ENCODE measurements at regions not wholly inside any gene's neighbourhood (a gene's known extent, or its start where the extent isn't known, plus 50 kb on each side); places are given as distances from the start of the nearest gene placed in this dataset.
"Not testable (repeated sequence)": the region's sequence is repeated elsewhere in the genome, so short reads cannot be mapped to it uniquely, and the experiment has no call there.

GRCh38 chrX:113539599-113540356 is 699.1 kb upstream of the AMOT start:
- DNase-seq (ENCODE audit: low read depth in 1 of 2, low spot score in 1 of 2), result no peak
- in situ Hi-C loops (cut with HindIII; ENCODE audit: low pct_unique_long_range_greater_than_20kb, low sequenced_read_pairs), result no loop called here
- TF ChIP-seq JUND (IDR thresholded peaks at IDR 0.05; ENCODE audit: low read depth), result no peak

GRCh38 chrX:113529426-113530013 is 688.9 kb upstream of the AMOT start:
- no peak for TF ChIP-seq JUND (IDR thresholded peaks at IDR 0.05; ENCODE audit: low read depth)
- in situ Hi-C loops (cut with HindIII; ENCODE audit: low pct_unique_long_range_greater_than_20kb, low sequenced_read_pairs), result no loop called here
- DNase-seq (ENCODE audit: low read depth in 1 of 2, low spot score in 1 of 2), result no peak

- no peak for TF ChIP-seq JUND (IDR thresholded peaks at IDR 0.05; ENCODE audit: low read depth)
- in situ Hi-C loops (cut with HindIII; ENCODE audit: low pct_unique_long_range_greater_than_20kb, low sequenced_read_pairs), result no loop called here
- DNase-seq (ENCODE audit: low read depth in 1 of 2, low spot score in 1 of 2), result no peak
These were observed 682.2 kb upstream of the AMOT start for GRCh38 chrX:113522814-113523213.

DNA sequence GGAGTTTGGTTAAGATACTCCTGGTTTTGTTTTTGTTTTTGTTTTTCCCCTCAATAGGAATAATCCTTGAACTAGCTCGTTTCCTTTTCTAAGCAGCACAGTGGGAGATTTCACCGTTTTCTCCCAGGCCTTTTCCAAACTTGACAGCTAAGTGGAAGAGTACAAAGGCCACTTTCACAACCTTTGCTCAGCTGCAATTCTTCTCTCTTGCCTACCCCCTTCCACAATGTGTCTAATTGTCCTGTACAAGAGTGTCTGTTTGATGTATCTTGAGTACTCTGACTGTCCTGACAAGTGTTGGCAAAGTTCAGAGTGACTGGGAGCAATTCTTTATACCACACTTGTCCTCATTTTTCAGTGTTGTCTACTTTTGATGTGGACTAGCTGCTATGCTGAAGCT is 674.3 kb upstream of the AMOT start:
- no peak for DNase-seq (ENCODE audit: low read depth in 1 of 2, low spot score in 1 of 2)

DNA sequence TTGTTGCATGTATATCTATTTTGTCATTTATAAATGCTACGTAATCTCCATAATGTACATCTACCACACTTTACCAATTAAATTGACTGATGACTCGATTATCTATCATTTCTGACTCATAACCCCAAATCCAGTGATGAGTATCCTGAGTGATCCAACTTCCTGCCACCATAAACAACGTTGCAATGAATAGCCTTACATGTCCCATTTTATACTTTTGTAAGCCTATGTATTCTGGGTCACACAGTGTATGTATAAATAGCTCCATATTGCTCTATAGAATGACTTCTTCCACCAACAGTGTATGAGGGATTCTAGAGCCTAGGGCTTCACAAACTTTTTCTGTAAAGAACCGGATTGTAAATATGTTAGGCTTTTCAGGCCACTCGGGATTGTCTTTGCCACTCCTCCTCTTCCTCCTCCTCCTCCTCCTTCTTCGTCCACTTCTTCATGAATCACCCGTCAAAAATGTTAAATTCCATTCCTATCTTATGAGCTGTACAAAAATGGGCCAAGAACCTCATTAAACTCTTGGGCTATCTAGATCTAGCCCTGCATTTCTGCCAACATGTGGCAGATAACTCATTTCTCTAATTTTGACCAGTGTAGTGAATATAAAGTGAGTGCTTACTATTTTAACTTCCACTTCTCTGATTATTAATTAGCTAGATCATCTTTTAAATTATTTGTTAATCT is 672.2 kb upstream of the AMOT start:
- TF ChIP-seq JUND (IDR thresholded peaks at IDR 0.05; ENCODE audit: low read depth), result no peak
- in situ Hi-C loops (cut with HindIII; ENCODE audit: low pct_unique_long_range_greater_than_20kb, low sequenced_read_pairs), result no loop called here
- no peak for DNase-seq (ENCODE audit: low read depth in 1 of 2, low spot score in 1 of 2)

More for the DNA sequence above, 674.3 kb upstream of the AMOT start:
- in situ Hi-C loops (cut with HindIII; ENCODE audit: low pct_unique_long_range_greater_than_20kb, low sequenced_read_pairs), result no loop called here
- TF ChIP-seq JUND (IDR thresholded peaks at IDR 0.05; ENCODE audit: low read depth), result no peak

DNA sequence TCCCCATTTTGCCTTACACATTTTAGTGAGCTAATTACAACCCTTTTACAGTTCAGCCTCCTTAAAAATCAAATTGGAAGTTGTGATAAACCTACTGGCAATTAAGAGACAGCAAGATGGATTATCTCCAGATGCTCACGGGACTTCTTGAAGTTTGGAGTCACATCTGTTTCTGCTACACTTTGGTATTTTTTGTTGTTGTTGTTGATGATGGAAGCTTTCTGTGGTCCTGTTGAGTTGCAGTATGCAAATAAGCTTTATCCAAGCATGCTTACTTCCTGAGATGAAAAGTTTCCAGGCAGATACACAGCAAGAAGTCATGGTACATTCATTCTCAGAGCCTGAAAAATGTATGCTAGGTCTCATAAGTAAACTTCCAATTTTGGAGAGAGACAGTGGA is 670.0 kb upstream of the AMOT start:
- DNase-seq (ENCODE audit: low read depth in 1 of 2, low spot score in 1 of 2), result no peak
- in situ Hi-C loops (cut with HindIII; ENCODE audit: low pct_unique_long_range_greater_than_20kb, low sequenced_read_pairs), result no loop called here
- no peak for TF ChIP-seq JUND (IDR thresholded peaks at IDR 0.05; ENCODE audit: low read depth)

DNA sequence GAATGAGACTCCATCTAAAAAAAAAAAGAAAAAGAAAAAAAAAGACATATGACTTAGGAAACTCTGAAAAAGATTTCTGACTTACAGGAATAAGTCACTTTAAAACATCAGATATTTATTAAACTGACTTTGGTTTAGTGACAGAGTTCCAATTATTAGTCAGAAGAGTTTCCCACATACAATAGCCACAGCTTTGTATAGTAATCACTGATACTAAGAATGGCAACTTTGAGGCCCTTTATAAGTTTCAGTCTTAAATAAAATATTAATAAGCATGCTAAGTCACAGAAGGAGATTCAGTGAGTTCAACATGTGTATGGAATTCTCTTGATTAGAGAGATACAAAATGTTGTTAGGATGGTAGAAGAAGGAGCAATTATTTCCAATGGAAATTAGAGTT is 652.3 kb upstream of the AMOT start:
- in situ Hi-C loops (cut with HindIII; ENCODE audit: low pct_unique_long_range_greater_than_20kb, low sequenced_read_pairs), result no loop called here
- DNase-seq (ENCODE audit: low read depth in 1 of 2, low spot score in 1 of 2), result no peak
- TF ChIP-seq JUND (IDR thresholded peaks at IDR 0.05; ENCODE audit: low read depth), result no peak

DNA sequence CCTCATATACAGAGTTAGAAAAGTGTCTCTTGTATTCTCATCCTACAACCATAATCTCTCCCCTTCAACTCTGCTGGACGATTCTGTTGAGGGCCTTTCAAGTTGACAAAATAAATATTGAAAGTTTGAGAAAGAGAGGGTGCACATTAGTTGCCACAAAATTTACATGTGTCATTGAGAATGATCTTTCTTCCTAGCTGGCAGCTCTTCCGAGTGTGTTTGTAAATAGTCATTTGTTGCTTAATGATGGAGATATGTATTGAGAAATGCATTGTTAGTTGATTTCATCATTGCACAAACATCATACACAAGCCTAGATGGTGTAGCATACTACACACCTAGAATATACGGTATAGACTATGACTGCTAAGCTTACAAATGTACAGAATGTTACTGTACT is 632.8 kb upstream of the AMOT start:
- DNase-seq (ENCODE audit: low read depth in 1 of 2, low spot score in 1 of 2), result no peak
- in situ Hi-C loops (cut with HindIII; ENCODE audit: low pct_unique_long_range_greater_than_20kb, low sequenced_read_pairs), result no loop called here
- no peak for TF ChIP-seq JUND (IDR thresholded peaks at IDR 0.05; ENCODE audit: low read depth)

DNA sequence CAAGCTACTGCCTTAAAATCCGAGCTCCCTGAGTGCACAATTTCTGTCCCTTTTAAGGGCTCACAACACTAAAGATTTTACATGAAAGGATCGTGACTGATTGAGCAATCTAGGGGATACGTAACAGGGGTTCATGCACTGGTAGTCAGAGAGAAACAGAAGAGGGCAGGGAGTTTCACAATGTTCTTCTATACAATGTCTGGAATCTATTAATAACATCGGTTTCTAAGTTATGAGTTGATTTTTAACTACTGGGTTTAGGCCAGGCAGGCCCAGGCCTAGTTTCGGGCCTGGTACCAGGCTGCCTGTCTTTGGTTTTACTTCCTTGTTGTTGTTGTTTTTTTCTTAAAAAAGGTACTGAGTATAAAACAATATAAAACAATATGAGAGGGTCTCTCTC is 632.4 kb upstream of the AMOT start:
- DNase-seq (ENCODE audit: low read depth in 1 of 2, low spot score in 1 of 2); in situ Hi-C loops (cut with HindIII; ENCODE audit: low pct_unique_long_range_greater_than_20kb, low sequenced_read_pairs): not testable (repeated sequence)

DNA sequence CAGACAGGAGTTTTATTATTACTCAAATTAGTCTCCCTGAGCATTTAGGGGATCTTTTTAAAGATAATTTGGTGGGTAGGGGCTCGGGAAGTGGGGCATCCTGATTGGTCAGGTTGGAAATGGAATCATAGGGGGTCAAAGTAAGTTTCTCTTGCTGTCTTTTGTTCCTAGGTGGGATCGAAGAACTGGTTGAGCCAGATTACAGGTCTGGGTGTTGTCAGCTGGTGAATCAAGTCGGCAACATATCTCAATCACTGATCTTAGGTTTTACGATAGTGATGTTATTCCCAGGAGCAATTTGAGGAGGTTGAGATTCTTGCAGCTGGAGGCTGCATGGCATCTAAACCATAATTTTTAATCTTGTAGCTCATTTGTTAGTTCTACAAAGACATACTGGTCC is 629.5 kb upstream of the AMOT start:
- TF ChIP-seq JUND (IDR thresholded peaks at IDR 0.05; ENCODE audit: low read depth), result no peak
- no peak for DNase-seq (ENCODE audit: low read depth in 1 of 2, low spot score in 1 of 2)
- in situ Hi-C loops (cut with HindIII; ENCODE audit: low pct_unique_long_range_greater_than_20kb, low sequenced_read_pairs), result no loop called here

- in situ Hi-C loops (cut with HindIII; ENCODE audit: low pct_unique_long_range_greater_than_20kb, low sequenced_read_pairs), result no loop called here
- no peak for TF ChIP-seq JUND (IDR thresholded peaks at IDR 0.05; ENCODE audit: low read depth)
- no peak for DNase-seq (ENCODE audit: low read depth in 1 of 2, low spot score in 1 of 2)
These were observed 617.1 kb upstream of the AMOT start for GRCh38 chrX:113457719-113458118.

DNA sequence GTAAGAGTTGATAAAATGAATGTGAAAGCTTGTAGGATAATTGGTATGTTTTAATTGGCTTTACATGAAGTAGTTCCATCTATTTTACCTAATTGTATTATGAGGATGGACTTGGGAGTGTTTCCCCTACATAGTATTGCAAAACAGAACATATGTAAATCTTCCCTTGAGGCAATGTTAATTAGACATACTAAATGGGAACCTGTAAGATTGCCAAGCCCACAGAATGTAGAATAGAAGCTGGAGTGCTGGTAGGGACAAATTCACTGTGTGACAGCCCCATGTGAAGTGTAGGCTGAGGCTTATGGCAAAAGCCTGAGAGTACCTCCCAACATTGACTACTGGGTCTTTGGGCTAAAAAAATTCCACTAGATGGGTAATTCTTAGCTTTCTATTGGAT is 615.0 kb upstream of the AMOT start:
- TF ChIP-seq JUND (IDR thresholded peaks at IDR 0.05; ENCODE audit: low read depth), result no peak
- no peak for DNase-seq (ENCODE audit: low read depth in 1 of 2, low spot score in 1 of 2)
- in situ Hi-C loops (cut with HindIII; ENCODE audit: low pct_unique_long_range_greater_than_20kb, low sequenced_read_pairs), result no loop called here

DNA sequence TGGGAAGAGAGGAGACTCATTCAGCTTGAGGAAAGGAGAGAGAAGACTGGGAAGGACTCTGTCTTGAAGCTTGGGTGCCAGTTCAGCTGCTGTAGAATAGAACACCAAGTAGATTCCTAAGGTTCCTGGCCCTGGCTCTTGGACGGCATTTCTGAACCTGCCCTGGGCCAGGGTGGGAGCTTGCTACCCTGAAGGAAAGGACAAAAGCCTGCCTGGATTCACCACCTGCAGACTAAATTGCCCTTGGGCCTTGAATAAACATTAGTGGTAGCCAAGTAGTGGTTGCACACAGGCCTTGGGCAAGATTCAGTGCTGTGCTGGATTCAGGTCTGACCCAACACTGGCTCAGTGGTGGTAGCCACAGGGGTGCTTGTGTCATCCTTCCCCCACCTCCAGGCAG is 588.4 kb upstream of the AMOT start:
- no peak for TF ChIP-seq JUND (IDR thresholded peaks at IDR 0.05; ENCODE audit: low read depth)
- no peak for DNase-seq (ENCODE audit: low read depth in 1 of 2, low spot score in 1 of 2)
- in situ Hi-C loops (cut with HindIII; ENCODE audit: low pct_unique_long_range_greater_than_20kb, low sequenced_read_pairs), result no loop called here

Data from T47D (cell line).